ENCODE measurements at regions not wholly inside any gene's neighbourhood (a gene's known extent, or its start where the extent isn't known, plus 50 kb on each side); places are given as distances from the start of the nearest gene placed in this dataset.

GRCh38 chr4:79173186-79173585, 152.7 kb downstream of the NAA11 start:
- TF ChIP-seq POLR2A (IDR thresholded peaks at IDR 0.05): no peak
- TF ChIP-seq CTCF (IDR thresholded peaks at IDR 0.05): no peak
